ENCODE measurements at regions not wholly inside any gene's neighbourhood (a gene's known extent, or its start where the extent isn't known, plus 50 kb on each side); places are given as distances from the start of the nearest gene placed in this dataset.

DNA sequence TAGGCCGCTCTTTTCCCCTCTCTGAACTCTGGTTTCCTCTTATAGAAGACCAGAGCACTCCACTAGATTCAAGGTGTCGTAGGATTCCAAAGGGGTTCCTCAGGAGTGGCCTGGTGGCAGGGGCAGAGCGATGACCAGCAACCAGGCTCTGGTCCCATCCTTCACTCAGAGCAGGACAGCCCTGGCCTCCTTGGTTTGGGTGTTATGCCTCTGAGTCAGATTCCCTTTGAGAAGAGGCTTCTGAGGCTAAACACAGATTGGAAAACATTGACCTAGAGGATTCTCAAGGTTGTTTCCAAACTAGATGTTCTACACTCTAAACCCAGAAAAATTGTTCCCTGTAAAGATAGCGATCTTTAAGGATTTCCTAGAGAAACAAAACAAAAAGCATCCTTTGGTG is 49.8 kb upstream of the IKBKE start:
- TF ChIP-seq, protein P1, sequence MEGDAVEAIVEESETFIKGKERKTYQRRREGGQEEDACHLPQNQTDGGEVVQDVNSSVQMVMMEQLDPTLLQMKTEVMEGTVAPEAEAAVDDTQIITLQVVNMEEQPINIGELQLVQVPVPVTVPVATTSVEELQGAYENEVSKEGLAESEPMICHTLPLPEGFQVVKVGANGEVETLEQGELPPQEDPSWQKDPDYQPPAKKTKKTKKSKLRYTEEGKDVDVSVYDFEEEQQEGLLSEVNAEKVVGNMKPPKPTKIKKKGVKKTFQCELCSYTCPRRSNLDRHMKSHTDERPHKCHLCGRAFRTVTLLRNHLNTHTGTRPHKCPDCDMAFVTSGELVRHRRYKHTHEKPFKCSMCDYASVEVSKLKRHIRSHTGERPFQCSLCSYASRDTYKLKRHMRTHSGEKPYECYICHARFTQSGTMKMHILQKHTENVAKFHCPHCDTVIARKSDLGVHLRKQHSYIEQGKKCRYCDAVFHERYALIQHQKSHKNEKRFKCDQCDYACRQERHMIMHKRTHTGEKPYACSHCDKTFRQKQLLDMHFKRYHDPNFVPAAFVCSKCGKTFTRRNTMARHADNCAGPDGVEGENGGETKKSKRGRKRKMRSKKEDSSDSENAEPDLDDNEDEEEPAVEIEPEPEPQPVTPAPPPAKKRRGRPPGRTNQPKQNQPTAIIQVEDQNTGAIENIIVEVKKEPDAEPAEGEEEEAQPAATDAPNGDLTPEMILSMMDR (IDR thresholded peaks at IDR 0.05; ENCODE audit: insufficient read depth, low read length, poor library complexity, severe bottlenecking): no peak
- no peak for TF ChIP-seq EZH2phosphoT487 (conservative IDR thresholded peaks at IDR 0.05; ENCODE audit: low read length)

Data from SU-DHL-6 (cell line).